GM18951 (cell line): ENCODE measurements at regions not wholly inside any gene's neighbourhood (a gene's known extent, or its start where the extent isn't known, plus 50 kb on each side); places are given as distances from the start of the nearest gene placed in this dataset.

Experiments used
- POLR2A ChIP-seq: IDR thresholded peaks from 4 replicates; pipeline ENCODE4 v1.6.1; 2011; ENCODE audit warnings: mild to moderate bottlenecking; ENCODE audit not compliant: insufficient read length, insufficient read depth; ENCODE audit errors: extremely low read depth
- in situ Hi-C: fragments of 300-500 bp; cut with MboI; formaldehyde crosslinking; loops from one replicate; pipeline ENCODE4 v1.12.0; 2022; ENCODE audit warnings: low sequenced_read_pairs, mixed read lengths, inconsistent platforms; ENCODE audit not compliant: unreplicated experiment

GRCh38 chr5:113788141-113788655, 274.7 kb downstream of the YTHDC2 start:
- in situ Hi-C loops = no loop called here
- TF ChIP-seq POLR2A = no peak

GRCh38 chr5:113789769-113790168, 276.3 kb downstream of the YTHDC2 start:
- TF ChIP-seq POLR2A = no peak
- in situ Hi-C loops = no loop called here

GRCh38 chr5:113792806-113793205, 279.3 kb downstream of the YTHDC2 start:
- TF ChIP-seq POLR2A = no peak
- in situ Hi-C loops = no loop called here

- no peak for TF ChIP-seq POLR2A
- in situ Hi-C loops = no loop called here
Measured at GRCh38 chr5:113794981-113795380, 281.5 kb downstream of the YTHDC2 start.

- TF ChIP-seq POLR2A = no peak
- in situ Hi-C loops = no loop called here
Measured at GRCh38 chr5:113800686-113801085, 287.2 kb downstream of the YTHDC2 start.

GRCh38 chr5:113804264-113804663, 290.8 kb downstream of the YTHDC2 start:
- TF ChIP-seq POLR2A = no peak
- in situ Hi-C loops = no loop called here

GRCh38 chr5:113804943-113805342, 291.4 kb downstream of the YTHDC2 start:
- in situ Hi-C loops = no loop called here
- no peak for TF ChIP-seq POLR2A

- in situ Hi-C loops = no loop called here
- no peak for TF ChIP-seq POLR2A
Measured at GRCh38 chr5:113806250-113806649, 292.8 kb downstream of the YTHDC2 start.

GRCh38 chr5:113806904-113807303, 293.4 kb downstream of the YTHDC2 start:
- in situ Hi-C loops = no loop called here
- TF ChIP-seq POLR2A = no peak

- in situ Hi-C loops = no loop called here
- no peak for TF ChIP-seq POLR2A
Measured at GRCh38 chr5:113807427-113807991, 294.0 kb downstream of the YTHDC2 start.

- in situ Hi-C loops = no loop called here
- no peak for TF ChIP-seq POLR2A
Measured at GRCh38 chr5:113808956-113809355, 295.5 kb downstream of the YTHDC2 start.

- no peak for TF ChIP-seq POLR2A
- in situ Hi-C loops = no loop called here
Measured at GRCh38 chr5:113809626-113810025, 296.1 kb downstream of the YTHDC2 start.

- TF ChIP-seq POLR2A = no peak
- in situ Hi-C loops = no loop called here
Measured at GRCh38 chr5:113813466-113813865, 300.0 kb downstream of the YTHDC2 start.

- in situ Hi-C loops = no loop called here
- TF ChIP-seq POLR2A = no peak
Measured at GRCh38 chr5:113817683-113818082, 304.2 kb downstream of the YTHDC2 start.

- in situ Hi-C loops = no loop called here
- no peak for TF ChIP-seq POLR2A
Measured at GRCh38 chr5:113823696-113824095, 310.2 kb downstream of the YTHDC2 start.
